HCT116 (cell line): ENCODE measurements at regions not wholly inside any gene's neighbourhood (a gene's known extent, or its start where the extent isn't known, plus 50 kb on each side); places are given as distances from the start of the nearest gene placed in this dataset.
"Not testable (repeated sequence)": the region's sequence is repeated elsewhere in the genome, so short reads cannot be mapped to it uniquely, and the experiment has no call there.

Experiments used
- ATAC-seq: fragments of 200-7000 bp; cut with Tn5 transposase; 2 replicates; pipeline ENCODE4 v1.9.1; 2020; ENCODE audit warnings: mild to moderate bottlenecking, moderate library complexity
- BruUV-seq: library from RNA; stranded (reverse); fragments of 400-500 nt; replicated peaks from 2 replicates; lab custom pipeline; 2021; lab: Mats Ljungman, UMichigan
- CTCF ChIA-PET: fragments of 300-600 bp; sonication (Branson Sonifier 250); formaldehyde crosslinking; loops from one replicate; lab custom pipeline; 2021; ENCODE audit warnings: antibody characterized with exemption; lab: Charles Lee
- POLR2A ChIA-PET: fragments of 300-600, 350-600 bp; sonication (Branson Sonifier 250); formaldehyde crosslinking; loops from one replicate; lab custom pipeline; 2021; ENCODE audit warnings: antibody characterized with exemption; lab: Charles Lee
- RAD21 ChIA-PET, 2 experiments: fragments of 300-600 bp; sonication (Branson Sonifier 250); formaldehyde crosslinking; loops; one replicate each; lab custom pipeline; 2023; ENCODE audit warnings: low total read pairs in 2 of 2; ENCODE audit not compliant: uncharacterized antibody in 2 of 2, unreplicated experiment in 2 of 2, low non-redundant PET in 1 of 2; lab: Charles Lee
- DNase-seq: peaks from one replicate; pipeline ENCODE4 v3.0.0-alpha.2; 2010; ENCODE audit warnings: low read depth, low spot score
- H2AFZ ChIP-seq: fragments of 200-600 bp; shearing (Covaris generic), sonication (generic); 2 replicates; pipeline ENCODE4 v1.6.1; 2017; ENCODE audit warnings: low read depth, mixed run types, mixed read lengths, antibody characterized with exemption, low read length; ENCODE audit not compliant: poor library complexity, severe bottlenecking
- H3K27ac ChIP-seq: 2 replicates; pipeline ENCODE4 v1.5.1; 2012; ENCODE audit warnings: low read depth, low read length
- H3K27me3 ChIP-seq: fragments of 200-600 bp; sonication (generic); 2 replicates; pipeline ENCODE4 v1.6.1; 2016; ENCODE audit warnings: mixed run types, low read length, mixed read lengths; ENCODE audit not compliant: insufficient read depth
- H3K36me3 ChIP-seq, 2 experiments: fragments of 200-500 bp in 1 of 2; fragments of 200-600 bp in 1 of 2; sonication (Bioruptor generic) in 1 of 2; sonication (generic) in 1 of 2; 2 replicates each; pipeline versions ENCODE4 v1.5.1 to v1.6.1; 2014 to 2016; ENCODE audit warnings: low read length in 2 of 2, inconsistent platforms in 1 of 2, mixed read lengths in 1 of 2, mixed run types in 1 of 2; ENCODE audit not compliant: insufficient read depth in 2 of 2, control insufficient read depth in 1 of 2
- H3K4me1 ChIP-seq, 2 experiments: fragments of 200-600 bp in 1 of 2; sonication (generic) in 1 of 2; 2 replicates each; pipeline versions ENCODE4 v1.5.1 to v1.6.1; 2012 to 2017; ENCODE audit warnings: low read length in 2 of 2, inconsistent platforms in 1 of 2, mild to moderate bottlenecking in 1 of 2, mixed read lengths in 1 of 2, mixed run types in 1 of 2, moderate library complexity in 1 of 2; ENCODE audit not compliant: insufficient read depth in 2 of 2, control insufficient read depth in 1 of 2
- H3K4me2 ChIP-seq: fragments of 200-600 bp; sonication (generic); 2 replicates; pipeline ENCODE4 v1.6.1; 2017; ENCODE audit warnings: mixed run types, low read length, mixed read lengths
- H3K4me3 ChIP-seq, 2 experiments: fragments of 200-600 bp in 1 of 2; sonication (generic) in 1 of 2; replicated peaks in 1 of 2; 2 replicates each; pipeline ENCODE4 v1.5.1; 2011 to 2016; ENCODE audit warnings: low read length in 2 of 2, control low read depth in 1 of 2, low read depth in 1 of 2, mild to moderate bottlenecking in 1 of 2, mixed read lengths in 1 of 2, mixed run types in 1 of 2
- H3K79me2 ChIP-seq: fragments of 200-600 bp; sonication (generic); 2 replicates; pipeline ENCODE4 v1.6.1; 2017; ENCODE audit warnings: mild to moderate bottlenecking, mixed run types, low read length, moderate library complexity, mixed read lengths; ENCODE audit not compliant: insufficient read depth
- H3K9ac ChIP-seq: fragments of 200-600 bp; sonication (generic); 2 replicates; pipeline ENCODE4 v1.6.1; 2016; ENCODE audit warnings: low read length, mixed read lengths
- H3K9me2 ChIP-seq: fragments of 200-600 bp; sonication (generic), shearing (Covaris generic); 2 replicates; pipeline ENCODE4 v1.6.1; 2017; ENCODE audit warnings: mixed run types, mild to moderate bottlenecking, moderate library complexity; ENCODE audit not compliant: insufficient read depth
- H3K9me3 ChIP-seq, 2 experiments: fragments of 200-500 bp in 1 of 2; fragments of 200-600 bp in 1 of 2; sonication (Bioruptor generic) in 1 of 2; sonication (generic) in 1 of 2; 2 replicates each; pipeline ENCODE4 v1.6.1; 2014 to 2017; ENCODE audit warnings: low read length in 2 of 2, mixed read lengths in 2 of 2, inconsistent platforms in 1 of 2, low read depth in 1 of 2, mild to moderate bottlenecking in 1 of 2, mixed run types in 1 of 2, moderate library complexity in 1 of 2; ENCODE audit not compliant: control insufficient read depth in 1 of 2, insufficient read depth in 1 of 2
- H4K20me1 ChIP-seq: fragments of 200-600 bp; sonication (generic), shearing (Covaris generic); 2 replicates; pipeline ENCODE4 v1.6.1; 2017; ENCODE audit warnings: mixed run types, mild to moderate bottlenecking, moderate library complexity; ENCODE audit not compliant: insufficient read depth
- ATF3 ChIP-seq: IDR thresholded peaks from 2 replicates; pipeline ENCODE4 v1.6.1; 2012
- CBX3 ChIP-seq: IDR thresholded peaks from 2 replicates; pipeline ENCODE4 v1.6.1; 2012; ENCODE audit warnings: low read depth
- CEBPB ChIP-seq: IDR thresholded peaks from 2 replicates; pipeline ENCODE4 v1.6.1; 2012; ENCODE audit warnings: low read depth
- REST ChIP-seq: IDR thresholded peaks from 2 replicates; pipeline ENCODE4 v1.6.1; 2012; ENCODE audit warnings: low read depth
- ZNF274 ChIP-seq: fragments of 200-500 bp; sonication (Bioruptor generic); IDR thresholded peaks from 2 replicates; pipeline ENCODE4 v1.6.1; 2014; ENCODE audit warnings: mild to moderate bottlenecking, low read depth, low read length, inconsistent platforms
- intact Hi-C: fragments of 100-400 bp; cut with micrococcal nuclease; formaldehyde crosslinking; loops from 2 replicates; pipeline ENCODE4 v1.10.0; 2022

DNA sequence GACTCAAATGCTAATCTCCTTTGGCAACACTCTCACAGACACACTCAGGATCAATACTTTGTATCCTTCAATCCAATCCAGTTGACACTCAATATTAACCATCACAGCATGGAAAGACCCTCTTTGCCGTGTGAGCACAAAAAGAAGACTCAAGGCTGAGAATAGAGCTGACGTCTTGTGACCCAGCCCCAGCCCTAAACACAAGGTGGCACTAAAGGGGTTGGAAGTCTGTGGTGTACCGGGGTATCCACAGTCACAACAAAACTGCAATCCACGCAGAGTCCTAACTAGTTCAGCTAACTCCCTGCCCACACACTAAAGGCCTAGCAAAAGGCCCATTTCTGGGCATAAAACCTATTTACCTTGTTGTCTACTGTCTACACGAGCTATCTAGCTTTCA is 200.1 kb downstream of the ACTR3B start (continued):
- TF ChIP-seq REST, result no peak
- TF ChIP-seq ATF3, result no peak
- no peak for TF ChIP-seq CBX3
- no peak for TF ChIP-seq CEBPB
- TF ChIP-seq ZNF274, result no peak
- TF ChIP-seq, all 23 proteins: peak for 0

- H4K20me1 ChIP-seq, H3K4me1 ChIP-seq, H3K4me3 ChIP-seq, H3K36me3 ChIP-seq, H3K79me2 ChIP-seq, POLR2A ChIA-PET, H3K9me2 ChIP-seq, RAD21 ChIA-PET, BruUV-seq, ATAC-seq, H3K9ac ChIP-seq, DNase-seq, H3K9me3 ChIP-seq, H3K4me2 ChIP-seq, CTCF ChIA-PET, intact Hi-C loops, H2AFZ ChIP-seq, H3K27me3 ChIP-seq, H3K27ac ChIP-seq: not testable (repeated sequence)
These were observed 202.2 kb downstream of the ACTR3B start for GRCh38 chr7:152961796-152962195.
